NCI-H146 (cell line): ENCODE measurements at regions not wholly inside any gene's neighbourhood (a gene's known extent, or its start where the extent isn't known, plus 50 kb on each side); places are given as distances from the start of the nearest gene placed in this dataset.
"Not testable (repeated sequence)": the region's sequence is repeated elsewhere in the genome, so short reads cannot be mapped to it uniquely, and the experiment has no call there.

Experiments used
- DNase-seq: peaks from one replicate; lab custom pipeline; 2025; lab: John Stamatoyannopoulos, UW

DNA sequence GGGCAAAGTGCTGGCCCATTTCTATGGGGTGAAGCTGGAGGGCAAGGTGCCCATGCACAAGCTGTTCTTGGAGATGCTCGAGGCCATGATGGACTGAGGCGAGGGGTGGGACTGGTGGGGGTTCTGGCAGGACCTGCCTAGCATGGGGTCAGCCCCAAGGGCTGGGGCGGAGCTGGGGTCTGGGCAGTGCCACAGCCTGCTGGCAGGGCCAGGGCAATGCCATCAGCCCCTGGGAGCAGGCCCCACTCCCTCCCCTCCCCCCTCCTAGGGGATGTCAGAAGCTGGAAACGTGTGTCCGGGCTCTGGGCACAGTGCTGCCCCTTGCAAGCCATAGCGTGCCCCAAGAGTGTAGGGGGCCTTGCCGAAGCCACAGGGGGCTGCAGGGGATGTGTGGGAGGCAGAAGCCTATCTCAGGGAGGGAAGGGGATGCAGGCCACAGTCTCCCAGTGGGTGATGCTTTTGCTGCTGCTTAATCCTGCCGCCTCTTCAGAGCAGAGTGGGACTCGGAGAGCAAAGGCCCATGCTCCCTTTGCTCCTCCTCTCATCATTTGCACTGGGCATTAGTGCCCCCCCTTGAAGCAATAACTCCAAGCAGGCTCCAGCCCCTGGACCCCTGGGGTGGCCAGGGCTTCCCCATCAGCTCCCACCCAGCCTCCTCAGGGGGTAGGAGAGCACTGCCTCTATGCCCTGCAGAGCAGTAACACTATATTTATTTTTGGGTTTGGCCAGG lies 85.2 kb downstream of the MRPL57 start:
- not testable (repeated sequence) for DNase-seq

- not testable (repeated sequence) for DNase-seq
Observed at GRCh38 chr13:21263909-21264308, 87.5 kb downstream of the MRPL57 start.

GRCh38 chr13:21268485-21268884 lies 92.0 kb downstream of the MRPL57 start:
- DNase-seq = not testable (repeated sequence)

DNA sequence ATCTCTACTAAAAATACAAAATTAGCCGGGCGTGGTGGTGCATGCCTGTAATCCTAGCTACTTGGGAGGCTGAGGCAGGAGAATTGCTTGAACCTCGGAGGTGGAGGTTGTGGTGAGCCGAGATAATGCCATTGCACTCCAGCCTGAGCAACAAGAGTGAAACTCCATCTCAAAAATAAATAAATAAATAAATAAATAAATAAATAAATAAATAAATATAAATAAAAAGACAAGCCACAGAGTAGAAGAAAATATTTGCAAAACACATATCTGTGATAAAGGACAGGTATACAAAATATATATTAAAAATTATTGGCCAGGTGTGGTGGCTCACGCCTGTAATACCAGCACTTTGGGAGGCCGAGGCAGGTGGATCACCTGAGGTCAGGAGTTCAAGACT lies 96.0 kb downstream of the MRPL57 start:
- DNase-seq = not testable (repeated sequence)

DNA sequence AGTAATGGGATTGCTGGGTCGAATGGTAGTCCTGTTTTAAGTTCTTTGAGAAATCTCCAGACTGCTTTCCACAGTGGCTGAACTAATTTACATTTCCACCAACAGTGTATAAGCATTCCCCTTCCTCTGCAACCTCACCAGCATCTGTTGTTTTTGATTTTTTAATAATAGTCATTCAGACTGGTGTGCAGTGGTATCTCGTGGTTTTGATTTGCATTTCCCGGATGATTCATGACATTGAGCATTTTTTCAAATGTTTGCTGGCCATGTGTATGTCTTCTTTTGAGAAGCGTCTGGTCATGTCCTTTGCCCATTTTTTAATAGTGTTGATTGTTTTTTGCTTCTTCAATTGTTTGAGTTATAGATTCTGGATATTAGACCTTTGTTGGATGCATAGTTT lies 98.0 kb downstream of the MRPL57 start:
- DNase-seq = not testable (repeated sequence)

DNA sequence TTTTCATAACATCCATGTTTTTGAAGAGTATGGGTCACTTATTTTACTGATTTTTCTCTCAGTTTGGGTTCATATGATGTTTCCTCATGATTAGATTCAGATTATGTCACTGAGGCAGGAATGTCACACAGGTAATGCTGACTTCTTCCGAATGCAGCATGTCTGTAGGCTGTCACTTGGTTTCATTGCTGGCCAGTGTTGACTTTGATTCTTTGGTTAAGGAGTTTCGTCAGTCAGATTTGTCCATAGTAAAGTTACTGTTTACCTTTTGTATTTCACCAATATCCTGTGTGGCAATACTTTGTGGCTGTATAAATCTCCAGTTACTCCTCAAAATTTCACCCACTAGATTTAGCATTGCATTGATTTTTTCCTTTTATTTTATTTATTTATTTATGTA lies 105.6 kb downstream of the MRPL57 start:
- no peak for DNase-seq

DNA sequence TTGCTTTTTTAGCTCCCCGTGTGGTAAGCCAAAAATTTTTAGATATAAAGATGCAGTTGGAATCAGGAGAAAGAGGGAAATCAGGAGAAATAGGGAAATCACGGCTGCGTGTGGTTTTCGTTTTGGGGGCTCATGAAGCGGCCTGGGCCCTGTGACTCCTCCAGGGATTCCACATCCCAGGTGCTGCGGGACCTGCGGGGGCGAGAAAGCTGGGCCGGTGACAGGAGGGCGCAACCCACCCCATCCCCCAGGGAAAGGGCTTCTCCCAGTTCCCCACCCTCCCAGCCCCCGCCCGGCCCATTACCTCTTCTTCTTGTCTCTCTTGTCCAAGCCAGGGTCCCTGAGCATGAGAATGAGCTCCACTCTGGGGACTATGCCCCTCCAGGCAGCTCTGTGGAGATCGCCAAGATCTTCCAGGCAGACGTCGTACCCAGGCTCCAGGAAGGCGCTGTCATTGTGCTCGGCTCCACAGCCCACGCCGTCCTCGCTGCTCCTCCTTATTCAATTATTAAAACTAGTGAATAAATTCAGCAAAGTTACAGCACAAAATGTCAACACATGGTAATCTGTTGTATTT lies 111.0 kb downstream of the MRPL57 start:
- no peak for DNase-seq

GRCh38 chr13:21289475-21289874 lies 113.0 kb downstream of the MRPL57 start:
- no peak for DNase-seq

- not testable (repeated sequence) for DNase-seq
Observed at GRCh38 chr13:21290442-21291002, 114.1 kb downstream of the MRPL57 start.

DNA sequence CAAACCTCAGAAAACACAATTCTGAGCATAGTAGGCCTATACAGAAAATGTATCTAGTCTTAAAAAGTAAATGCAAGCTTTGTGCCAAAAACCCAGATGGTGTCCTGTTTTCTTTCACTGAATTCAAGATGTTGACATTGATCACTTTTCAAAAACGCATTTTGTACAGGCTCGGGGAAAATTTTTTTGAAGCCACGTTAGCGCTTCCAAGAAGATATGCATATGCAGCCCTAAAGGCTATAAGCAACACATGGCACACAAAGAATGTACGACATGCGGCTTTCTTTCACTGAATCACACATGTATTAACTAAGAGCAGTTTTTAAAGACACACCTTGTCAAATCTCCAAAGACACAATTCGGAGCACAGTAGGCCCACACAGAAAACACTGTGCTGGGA lies 115.4 kb downstream of the MRPL57 start:
- DNase-seq = no peak

GRCh38 chr13:21296991-21297390 lies 120.5 kb downstream of the MRPL57 start:
- DNase-seq = peak; percentile 45

GRCh38 chr13:21297447-21297846 lies 121.0 kb downstream of the MRPL57 start:
- DNase-seq = no peak

DNA sequence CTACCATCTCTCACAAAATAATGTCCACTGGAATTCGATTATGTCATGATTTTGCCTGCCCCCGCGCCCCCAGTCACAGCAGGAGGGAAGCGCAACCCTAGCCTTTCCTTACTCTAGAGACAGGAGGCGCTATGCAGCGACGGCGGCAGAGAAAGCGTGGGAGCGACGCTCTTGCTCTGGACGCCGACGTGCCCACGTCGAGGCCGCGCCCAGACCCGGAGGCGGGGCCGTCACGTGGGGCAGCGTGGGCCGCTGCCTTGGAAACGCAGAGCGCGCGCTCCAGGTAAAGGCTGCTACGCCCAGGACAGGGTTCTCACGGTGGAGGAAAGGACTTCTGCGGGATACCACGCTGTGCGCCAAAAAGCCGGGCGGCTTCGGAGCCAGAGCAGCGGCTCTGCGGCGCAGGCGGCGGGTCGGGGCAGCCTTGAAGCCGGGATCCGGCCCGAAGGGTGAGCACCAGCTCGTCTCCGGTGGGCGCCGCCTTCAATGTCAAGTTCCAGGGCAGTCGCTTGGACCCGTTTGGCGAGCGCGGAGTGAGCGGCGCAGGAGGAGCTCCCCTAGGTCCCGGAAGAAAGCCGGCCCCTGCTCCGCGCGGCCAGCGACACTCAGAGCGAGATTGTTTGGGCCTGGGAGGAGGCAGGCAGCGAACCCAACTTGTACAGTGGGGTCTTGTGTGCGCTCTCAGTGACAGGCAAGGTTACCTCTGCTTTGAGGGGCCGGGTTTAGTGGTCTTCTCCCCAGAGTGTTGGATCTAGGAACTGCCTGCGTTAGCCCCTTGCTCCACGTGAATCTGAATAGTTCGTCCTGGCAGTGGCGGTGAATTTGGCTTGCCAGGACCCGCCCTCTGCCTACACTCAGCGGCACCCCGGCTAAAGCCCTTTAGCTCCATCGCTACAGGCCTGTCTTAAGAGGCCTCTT lies 121.7 kb downstream of the MRPL57 start:
- DNase-seq = peak; percentile 87

GRCh38 chr13:21304256-21304655 lies 127.8 kb downstream of the MRPL57 start:
- no peak for DNase-seq

- not testable (repeated sequence) for DNase-seq
Observed at GRCh38 chr13:21306300-21307073, 130.0 kb downstream of the MRPL57 start.

DNA sequence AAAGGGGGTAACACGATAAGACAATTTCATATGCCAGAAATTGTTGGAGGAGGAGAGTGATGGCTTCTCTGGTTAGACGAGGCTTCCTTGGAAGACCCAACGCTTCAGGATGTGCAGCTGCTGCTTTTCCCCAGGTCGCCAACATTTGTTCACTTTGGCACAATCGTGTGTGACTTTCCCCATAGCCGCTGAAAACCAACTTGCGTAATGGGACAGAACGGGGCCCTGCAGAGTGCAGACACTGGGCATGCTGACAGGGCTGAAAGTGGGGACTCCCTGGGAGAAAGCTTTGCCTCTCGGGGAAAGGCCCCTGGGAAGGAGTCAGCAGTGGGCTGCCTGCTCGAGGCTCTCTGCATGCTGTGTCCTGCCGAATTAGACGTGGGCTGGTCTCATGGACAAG lies 130.7 kb downstream of the MRPL57 start:
- DNase-seq = not testable (repeated sequence)

- no peak for DNase-seq
Observed at GRCh38 chr13:21308906-21309305, 132.4 kb downstream of the MRPL57 start.

DNA sequence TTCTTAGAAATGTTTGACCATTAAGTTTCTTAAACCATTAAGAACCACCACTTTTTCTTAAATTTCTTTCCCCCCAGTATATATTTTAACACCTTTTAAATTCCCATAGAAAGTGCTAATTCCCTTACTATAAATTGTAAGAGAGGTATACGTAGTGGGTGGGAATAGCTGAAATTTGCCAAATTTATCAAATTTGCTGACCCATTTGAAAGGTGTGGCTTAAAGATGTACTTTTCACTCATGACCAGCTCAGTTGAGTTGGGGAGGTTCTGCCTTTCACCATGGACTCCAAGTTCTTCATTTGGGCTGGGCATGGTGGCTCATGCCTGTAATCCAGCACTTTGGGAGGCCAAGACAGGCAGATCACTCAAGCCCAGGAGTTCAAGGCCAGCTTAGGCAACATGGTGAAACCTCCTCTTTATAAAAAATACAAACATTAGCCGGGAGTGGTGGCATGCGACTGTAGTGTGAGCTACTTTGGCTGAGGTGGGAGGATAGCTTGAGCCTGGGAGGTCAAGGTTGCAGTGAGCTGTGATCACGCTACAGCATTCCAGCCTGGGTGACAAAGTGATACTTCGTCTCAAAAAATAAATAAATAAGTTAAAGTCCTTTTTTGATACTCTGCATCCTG lies 133.2 kb downstream of the MRPL57 start:
- no peak for DNase-seq

GRCh38 chr13:21310220-21310619 lies 133.8 kb downstream of the MRPL57 start:
- no peak for DNase-seq

DNA sequence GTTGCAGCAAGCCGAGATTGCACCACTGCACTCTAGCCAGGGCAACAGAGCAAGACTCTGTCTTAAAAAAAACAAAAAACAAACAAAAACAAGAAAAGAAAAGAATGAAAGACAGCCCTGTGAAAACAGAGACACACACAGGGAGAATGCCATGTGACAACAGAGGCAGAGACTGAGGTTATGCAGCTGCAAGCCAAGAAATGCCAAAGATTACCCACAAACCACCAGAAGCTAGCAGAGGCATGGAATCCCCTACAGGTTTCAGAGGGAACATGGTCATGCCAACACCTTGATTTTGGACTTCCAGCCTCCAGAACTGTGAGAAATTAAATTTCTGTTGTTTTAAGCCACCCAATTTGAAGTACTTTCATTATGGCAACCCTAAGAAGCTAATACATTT lies 138.5 kb downstream of the MRPL57 start:
- not testable (repeated sequence) for DNase-seq

DNA sequence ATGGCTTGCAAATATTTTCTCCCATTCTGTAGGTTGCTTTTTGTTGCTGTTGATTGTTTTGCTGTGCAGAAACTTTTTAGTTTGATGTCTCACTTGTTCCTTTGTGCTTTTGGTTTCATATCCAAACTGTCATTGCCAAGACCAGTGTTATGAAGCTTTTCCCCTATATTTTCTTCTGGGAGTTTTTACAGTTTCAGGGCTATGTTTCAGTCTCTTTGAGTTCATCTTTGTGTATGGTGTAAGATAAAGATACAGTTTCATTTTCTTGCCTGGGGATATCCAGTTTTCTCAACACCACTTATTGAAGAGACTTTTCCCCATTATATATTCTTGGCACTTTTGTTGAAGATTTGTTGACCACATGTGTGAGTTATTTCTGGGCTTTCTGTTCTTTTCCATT lies 139.9 kb downstream of the MRPL57 start:
- DNase-seq = no peak
